Gastroesophageal sphincter (tissue), 3 donors: ENCODE measurements at regions not wholly inside any gene's neighbourhood (a gene's known extent, or its start where the extent isn't known, plus 50 kb on each side); places are given as distances from the start of the nearest gene placed in this dataset.

Source experiments
- EP300 ChIP-seq: sonication (generic); formaldehyde crosslinking; IDR thresholded peaks from one replicate; pipeline ENCODE4 v1.6.1; 2017; ENCODE audit warnings: antibody characterized with exemption, mild to moderate bottlenecking
- TF ChIP-seq, protein P1 (sequence below), 4 experiments: fragments of 200-600 bp in 2 of 4; fragments of 450-650 bp in 2 of 4; sonication (generic) in 1 of 4; IDR thresholded peaks; one replicate each; pipeline ENCODE4 v1.5.1; 2017 to 2019; ENCODE audit warnings: antibody characterized with exemption in 4 of 4, mild to moderate bottlenecking in 2 of 4, moderate library complexity in 2 of 4

DNA sequence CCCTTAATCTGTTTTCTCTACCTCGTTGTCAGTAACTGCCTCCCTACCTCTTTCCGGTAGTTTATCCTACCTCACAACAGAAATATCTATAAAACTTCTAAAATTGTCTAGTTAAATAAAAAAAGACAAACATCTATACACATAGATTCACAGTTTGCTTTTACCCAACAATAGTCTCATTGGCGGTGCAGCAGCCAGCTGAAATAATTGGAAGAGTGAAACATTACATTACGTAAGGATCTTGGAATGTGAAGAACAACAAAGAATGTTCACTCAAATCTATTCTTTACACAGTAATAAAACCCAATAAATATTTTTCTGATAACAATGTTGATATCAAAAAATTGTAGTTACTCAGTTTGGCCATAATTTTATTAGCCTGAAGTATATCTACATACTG lies 115.5 kb upstream of the ARPP21 start:
- TF ChIP-seq, protein P1, sequence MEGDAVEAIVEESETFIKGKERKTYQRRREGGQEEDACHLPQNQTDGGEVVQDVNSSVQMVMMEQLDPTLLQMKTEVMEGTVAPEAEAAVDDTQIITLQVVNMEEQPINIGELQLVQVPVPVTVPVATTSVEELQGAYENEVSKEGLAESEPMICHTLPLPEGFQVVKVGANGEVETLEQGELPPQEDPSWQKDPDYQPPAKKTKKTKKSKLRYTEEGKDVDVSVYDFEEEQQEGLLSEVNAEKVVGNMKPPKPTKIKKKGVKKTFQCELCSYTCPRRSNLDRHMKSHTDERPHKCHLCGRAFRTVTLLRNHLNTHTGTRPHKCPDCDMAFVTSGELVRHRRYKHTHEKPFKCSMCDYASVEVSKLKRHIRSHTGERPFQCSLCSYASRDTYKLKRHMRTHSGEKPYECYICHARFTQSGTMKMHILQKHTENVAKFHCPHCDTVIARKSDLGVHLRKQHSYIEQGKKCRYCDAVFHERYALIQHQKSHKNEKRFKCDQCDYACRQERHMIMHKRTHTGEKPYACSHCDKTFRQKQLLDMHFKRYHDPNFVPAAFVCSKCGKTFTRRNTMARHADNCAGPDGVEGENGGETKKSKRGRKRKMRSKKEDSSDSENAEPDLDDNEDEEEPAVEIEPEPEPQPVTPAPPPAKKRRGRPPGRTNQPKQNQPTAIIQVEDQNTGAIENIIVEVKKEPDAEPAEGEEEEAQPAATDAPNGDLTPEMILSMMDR (IDR thresholded peaks at IDR 0.05), result no peak
- TF ChIP-seq EP300, result no peak
